GM21381 (cell line): ENCODE measurements at regions not wholly inside any gene's neighbourhood (a gene's known extent, or its start where the extent isn't known, plus 50 kb on each side); places are given as distances from the start of the nearest gene placed in this dataset.

Experiments
- ATAC-seq: cut with Tn5 transposase; IDR thresholded peaks from one replicate; pipeline ENCODE4 v1.9.1; 2021; ENCODE audit warnings: mild to moderate bottlenecking, moderate library complexity; ENCODE audit not compliant: unreplicated experiment

DNA sequence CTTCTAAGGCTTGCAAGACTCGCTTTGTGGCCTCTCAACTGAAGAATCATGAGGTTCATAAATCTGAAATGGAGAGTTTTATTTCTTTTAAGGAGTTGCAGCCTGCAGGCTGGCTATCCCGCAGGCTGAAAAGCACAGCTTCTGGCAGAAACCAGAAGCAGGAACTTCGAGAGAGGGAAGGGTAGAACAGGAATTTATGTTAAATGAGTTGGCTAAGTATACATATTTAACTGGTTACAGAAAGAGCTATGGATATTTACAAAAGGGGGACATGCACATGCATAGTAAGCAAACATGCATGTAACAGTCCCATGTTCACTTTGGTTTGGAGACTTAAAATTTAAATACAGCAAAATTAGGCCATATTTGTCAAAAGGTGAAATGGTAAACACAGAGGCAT, 787.0 kb downstream of the TFAP2A start:
- ATAC-seq = no peak

DNA sequence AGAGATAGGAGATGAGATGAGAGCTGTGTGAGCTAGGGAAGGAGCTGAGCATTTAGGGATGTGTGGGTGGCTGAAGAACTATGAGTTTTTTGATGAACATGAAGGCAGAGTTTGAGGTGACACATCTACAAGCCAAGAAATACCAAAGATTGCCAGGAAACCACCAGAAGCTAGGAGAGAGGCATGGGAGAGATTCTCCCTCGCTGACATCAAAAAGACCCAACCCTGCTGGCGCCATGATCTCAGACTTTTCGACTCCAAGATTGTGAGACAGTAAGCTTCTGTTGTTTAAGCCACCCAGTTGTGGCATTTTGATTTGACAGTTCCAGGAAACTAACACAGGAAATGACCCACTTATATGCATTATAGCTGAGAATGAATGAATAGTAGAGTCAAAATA, 790.9 kb downstream of the TFAP2A start:
- ATAC-seq = no peak

DNA sequence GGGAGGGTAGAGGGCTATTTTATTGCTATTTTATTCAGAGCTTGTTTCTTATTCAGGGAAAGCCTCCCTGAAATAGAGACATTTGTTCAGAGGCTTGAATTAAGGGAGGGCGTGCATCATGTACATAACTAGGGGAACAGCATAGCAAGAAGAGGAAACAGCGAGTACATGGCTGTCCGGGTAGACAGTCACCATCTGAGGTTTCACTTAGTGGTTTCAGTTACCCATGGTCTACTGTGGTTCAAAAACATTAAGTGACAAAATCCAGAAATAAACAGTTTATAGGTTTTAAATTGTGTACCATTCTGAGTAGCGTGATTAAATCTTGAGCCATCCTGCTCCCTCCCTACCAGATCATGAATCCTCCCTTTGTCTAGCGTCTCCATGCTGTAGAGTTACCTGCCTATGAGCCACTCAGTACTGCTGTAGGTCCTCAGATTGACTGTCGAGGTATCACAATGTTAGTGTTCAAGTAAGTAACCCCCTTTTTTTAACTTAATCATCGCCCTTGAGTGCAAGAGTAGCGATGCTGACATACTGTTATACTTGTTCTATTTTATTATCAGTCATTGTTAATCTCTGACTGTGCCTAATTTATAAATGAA, 791.5 kb downstream of the TFAP2A start:
- ATAC-seq = no peak

DNA sequence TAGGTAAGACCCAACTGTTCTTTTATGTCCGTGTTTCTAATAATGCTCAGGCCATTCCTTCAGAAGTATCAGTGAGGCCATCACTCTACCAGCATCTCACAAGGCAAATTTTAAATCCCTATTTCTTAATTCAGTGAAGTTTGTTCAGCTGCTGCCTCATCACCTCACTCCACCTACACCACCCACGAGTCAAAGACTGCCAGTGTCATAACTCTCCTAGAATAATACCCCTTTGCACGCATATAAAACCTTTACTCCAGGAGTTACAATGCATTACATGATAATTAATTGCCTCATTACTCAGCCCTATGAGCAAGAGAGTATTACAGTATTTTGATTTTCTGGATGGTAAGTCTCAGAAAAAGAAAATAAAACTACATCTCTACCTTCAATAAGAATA, 793.6 kb downstream of the TFAP2A start:
- no peak for ATAC-seq

DNA sequence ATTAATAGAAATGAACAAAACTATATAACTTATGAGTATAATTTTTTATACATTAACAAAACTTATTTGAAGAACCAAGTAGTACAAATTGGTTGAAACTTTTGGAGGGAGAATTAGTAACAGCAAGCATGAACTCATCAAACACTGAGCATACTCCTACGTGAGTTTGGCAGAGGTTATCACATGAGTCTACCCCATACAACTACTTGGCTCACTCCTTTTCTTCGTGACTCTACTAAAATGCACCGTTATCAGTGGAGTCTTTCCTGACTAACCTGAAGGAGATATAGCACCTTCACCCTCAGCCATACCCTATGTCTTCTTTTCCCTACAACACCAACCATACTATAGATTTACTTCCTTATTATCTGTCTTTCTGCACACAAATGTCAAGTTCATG, 794.2 kb downstream of the TFAP2A start:
- ATAC-seq = no peak

DNA sequence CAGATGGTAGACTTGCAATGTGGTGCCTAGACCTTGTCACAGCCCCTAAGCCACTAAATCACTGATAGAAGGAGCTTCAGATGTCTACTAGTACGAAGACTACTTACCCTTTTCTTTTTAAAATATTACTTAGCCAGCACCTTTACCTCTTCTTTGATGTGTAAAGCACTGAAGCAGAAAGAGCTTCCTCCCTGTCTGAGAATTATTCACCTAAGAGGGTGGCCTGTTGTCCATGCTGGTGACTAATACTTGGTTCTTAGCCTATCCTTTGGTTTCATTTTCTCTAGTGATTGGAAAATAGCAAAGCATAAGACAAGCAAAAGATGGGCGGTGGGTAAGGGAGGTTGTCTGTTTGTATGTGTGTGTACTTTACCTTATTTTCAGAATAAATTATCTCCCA, 794.6 kb downstream of the TFAP2A start:
- ATAC-seq = no peak

DNA sequence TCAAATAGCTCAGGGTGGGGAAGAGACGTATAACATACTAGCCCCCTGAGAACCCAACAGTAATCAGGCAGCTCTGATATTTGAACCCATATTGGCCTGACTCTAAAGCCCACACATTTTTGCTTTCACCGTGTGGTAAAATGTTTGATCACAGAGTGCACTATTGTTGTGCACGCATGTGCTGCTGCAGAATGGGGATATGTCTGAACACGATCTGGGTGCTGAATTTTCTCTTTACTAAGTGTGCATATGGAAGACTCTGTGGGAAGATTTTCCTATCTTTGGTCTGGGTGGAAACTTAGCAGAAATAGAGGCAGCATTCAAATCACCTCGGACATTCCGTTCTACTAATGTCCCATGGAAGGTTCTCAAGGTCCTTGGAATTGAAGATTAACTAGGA, 800.1 kb downstream of the TFAP2A start:
- ATAC-seq = no peak

DNA sequence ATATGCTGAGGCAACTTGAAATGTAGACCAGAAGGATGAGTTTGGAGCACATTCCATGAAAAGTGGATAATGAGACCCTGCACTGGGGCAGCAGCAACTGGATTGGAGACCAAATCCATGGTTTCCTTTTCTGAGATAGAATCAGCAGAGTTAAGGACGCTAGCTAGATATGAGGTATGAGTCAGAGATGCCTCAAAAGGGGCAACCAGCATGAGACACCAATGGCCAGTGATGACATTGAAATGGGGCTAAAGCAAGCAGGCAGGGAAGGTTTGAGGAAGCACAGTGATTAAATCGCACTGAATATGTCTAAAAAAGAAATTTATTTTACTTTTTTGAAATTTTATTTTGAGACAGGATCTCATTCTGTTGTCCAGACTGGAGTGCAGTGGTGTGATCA, 802.4 kb downstream of the TFAP2A start:
- no peak for ATAC-seq

DNA sequence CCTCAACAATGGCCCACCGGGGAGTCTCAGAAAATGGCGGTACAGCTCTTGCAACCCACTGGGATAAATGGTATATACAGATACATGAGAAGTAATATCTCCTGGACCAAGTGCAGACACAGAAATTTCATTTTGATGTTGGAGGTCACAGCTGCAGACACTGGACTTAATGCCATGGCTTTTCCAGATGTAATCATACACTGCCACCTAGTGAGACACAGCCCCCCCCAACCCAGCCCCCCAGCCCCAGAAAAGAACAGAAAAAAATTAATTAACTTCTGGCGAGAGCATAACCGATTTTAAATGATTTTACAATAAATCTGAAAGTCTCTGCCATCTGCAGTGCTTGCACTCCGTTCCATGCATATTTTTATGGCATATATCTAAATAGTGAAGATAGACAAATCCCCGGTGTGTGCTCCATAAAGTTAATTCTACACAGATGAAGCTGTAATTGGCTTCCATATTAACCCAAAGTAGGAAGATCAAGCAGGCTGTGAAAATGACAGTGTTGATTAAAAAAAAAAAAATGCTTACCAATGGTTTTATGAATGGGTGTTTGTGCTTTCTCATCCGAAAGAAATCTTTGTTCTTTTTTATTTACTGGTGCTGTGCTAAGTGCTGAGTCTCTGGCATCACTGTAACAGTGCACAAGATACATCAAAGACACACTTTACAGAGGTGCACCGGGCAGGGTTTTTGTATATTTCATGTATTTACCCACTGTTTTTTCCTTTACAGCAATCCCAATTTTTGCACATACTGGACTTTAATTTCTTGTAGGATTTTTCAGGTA, 804.1 kb downstream of the TFAP2A start:
- no peak for ATAC-seq

DNA sequence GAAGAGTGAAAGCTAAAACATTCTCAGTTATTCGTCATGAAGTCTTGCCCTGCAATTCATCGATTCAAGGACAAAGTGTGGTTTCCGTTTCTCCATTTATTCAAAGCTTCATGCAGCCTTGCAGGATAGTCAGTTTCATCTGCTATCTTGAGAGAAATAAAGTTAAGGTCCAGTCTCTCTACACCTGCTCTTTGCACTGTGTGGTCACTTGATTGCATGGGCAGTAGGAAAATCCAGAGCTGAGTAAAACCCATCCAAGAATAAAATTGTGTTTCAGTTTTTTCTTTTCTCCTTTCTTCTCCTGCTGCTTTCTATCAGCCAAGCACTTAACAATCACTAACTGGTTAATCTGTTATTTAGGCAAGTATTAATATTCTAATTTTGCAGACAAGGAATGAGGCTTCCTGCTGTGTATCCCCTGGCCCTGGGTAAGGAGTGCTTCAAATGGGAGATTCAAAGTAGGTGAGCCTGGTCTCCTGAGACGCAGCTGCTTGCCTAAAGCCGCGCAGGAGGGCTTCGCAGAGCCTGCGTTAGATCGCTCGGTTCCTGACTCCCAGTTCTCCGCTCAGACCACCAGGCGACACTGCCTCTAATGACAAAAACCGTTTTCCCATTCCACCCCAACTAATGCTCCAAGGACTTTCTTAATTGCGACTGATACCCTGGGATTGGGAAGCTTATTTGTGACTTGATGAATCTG, 808.3 kb downstream of the TFAP2A start:
- ATAC-seq = no peak

DNA sequence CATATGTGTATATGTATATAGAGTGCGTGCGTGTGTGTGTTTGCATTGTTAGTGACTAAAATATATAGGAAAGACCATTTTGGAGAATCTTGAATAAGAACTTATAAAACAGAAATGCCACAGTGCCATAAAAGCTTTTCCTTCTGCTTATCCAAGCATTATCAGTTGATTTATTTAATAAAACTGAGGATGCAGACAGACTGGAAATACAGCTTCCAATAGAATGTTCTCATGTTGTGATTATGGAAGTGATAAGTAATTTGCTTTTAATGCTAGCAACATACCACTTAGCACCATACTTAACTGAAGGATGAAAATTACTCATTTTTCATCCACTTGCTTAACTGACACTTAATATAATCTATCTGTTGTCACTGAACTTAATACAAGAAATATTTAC, 820.1 kb downstream of the TFAP2A start:
- no peak for ATAC-seq

DNA sequence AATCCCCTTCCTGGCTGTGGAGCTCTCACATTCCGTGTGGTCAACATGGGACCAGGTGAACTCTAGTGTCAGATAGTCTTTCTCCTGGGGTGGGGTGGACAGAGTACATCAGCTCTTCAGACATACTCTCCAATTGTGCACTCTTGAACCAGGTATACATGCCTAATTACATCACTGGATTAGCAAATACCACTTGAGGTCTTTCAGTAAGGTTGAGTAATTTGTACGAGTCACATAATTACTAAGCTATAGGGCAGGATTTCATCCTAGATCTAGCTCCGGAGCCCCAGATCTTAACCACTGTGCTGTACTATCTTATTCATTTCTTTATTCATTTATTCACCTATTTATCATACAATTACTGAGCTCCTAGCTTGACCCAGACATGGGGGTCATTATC, 821.3 kb downstream of the TFAP2A start:
- no peak for ATAC-seq

DNA sequence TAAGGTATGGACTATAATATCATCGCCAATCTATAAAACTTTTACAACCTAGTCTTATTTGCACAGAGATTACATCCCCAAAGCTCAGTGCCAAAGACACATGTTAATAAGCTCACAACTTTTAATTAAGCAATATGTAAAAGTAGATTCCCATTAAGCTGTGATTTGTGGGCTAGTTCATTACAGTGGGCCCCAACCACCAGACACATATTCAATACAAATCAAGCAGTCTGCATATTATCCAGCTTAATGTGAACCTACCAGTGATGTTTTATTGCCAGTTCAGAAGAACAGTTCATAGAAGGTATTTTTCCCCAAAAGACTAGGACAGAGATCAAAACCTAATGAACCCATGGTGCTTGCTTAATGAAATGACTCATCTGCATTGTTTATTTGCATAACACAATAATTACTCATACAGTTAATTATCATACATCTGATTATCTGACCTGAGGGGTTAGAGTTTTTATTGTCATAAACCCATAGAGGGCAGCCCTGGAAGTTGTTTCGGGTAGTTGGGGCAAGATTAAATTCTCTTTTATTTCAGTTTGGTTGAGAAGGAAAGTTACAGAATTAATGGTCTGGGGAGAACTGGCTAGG, 831.0 kb downstream of the TFAP2A start:
- no peak for ATAC-seq

DNA sequence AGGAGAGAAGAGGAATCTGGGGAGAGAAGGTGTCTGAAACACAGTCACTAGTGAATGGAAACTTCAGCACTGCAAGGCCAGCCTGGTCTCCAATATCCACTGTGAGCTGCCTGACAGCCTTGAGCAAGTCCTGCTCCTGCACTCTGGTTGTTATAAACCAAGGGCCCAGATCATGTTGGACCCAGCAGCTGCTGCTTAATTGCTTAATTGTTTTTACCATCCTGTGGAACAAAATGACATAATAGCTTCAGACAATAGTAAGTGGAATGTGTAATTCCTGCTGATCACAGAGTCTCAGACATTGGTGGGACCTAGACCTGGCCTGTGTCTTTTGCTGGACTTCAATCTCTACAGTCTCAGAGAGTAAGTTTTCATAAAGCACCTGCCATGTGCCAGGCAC, 833.7 kb downstream of the TFAP2A start:
- ATAC-seq = no peak

DNA sequence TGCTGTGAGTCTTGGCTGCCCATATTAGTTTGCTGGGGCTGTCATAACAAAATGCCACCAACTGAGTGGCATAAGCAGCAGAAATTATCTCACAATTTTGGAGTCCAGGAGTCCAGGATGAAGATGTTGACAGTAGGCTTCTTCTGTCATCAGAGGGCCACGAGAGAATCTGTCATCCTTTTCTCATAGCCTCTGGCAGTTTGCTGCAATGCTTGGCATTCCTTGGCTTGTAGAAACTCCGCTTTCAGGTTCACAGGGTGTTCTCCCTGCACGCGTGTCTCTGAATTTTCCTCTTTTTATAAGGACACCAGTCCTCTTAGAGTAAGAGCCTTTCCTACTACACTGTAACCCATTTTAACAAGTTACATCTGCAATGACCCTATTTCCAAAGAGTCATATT, 838.4 kb downstream of the TFAP2A start:
- ATAC-seq = no peak

DNA sequence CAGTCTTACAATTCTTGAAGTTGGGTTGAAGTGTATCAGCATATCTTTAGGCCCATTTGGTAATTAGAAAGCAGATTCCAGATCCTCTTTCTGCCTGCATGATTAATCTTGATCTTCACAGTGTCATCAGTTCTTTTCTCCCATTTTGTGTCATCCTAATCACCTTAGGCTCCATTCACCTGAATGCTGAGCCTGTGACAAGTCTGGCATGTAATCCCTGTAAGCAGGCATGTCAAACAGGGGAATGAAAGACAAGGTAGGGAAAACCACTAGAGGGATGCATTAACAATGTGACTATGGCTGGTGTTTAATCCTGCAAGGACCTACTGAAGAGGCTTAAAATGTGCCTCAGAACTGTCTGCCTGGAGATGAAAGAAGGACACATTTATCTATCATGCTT, 848.8 kb downstream of the TFAP2A start:
- ATAC-seq = no peak

DNA sequence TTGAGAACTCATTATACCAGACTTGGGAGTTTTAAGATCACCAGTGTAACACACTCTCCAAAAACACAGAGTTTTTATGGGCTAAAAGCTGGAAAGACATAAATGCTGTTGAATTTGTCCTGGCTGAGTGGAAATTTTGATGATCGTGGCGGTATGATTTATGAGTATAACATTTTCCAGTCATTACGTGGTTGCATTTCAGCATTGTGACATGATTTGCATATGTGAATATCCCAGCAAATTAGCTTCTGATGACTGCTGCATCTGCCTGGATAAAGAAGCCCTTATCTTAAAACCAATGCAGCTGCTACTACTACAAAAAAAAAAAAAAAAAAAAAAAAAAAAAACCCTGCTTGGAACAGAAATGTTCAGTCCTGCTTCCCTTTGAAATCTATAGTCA, 850.9 kb downstream of the TFAP2A start:
- no peak for ATAC-seq

DNA sequence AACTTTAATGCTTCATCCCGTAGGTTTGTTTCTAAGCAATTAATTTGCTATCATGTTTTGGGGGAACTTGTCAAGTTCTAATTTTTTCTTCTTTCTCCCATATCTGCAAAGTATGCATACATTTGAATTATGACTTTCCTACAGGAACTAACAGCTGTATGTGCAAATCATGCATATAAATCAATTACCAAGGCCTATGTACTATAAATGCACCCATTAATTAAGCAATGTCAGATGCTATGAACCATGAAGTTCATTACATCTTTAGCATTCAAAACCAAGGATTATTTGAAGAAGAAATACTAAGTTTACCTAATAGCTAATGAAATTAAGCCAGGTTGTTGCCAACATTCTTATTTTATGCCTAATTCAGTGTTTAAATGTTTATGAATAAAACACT, 851.3 kb downstream of the TFAP2A start:
- no peak for ATAC-seq

DNA sequence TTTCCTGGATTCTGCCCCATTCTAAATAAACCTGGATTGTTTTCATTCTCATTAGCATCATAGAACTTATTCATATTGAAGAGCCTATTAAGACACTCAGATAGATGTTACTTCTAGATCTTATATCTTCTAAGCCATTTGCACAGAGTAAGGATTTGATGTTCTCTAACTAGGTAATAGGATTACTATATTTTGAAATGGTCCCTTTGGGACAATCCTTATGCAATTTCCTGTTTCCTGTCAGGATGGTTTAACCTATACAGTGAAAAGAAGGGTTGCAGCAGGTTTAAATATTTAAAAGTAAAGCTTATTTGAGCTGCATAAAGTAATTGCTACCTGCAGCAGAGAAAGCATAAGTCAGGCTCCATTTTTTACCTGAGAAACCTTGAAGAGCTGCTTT, 860.1 kb downstream of the TFAP2A start:
- no peak for ATAC-seq

DNA sequence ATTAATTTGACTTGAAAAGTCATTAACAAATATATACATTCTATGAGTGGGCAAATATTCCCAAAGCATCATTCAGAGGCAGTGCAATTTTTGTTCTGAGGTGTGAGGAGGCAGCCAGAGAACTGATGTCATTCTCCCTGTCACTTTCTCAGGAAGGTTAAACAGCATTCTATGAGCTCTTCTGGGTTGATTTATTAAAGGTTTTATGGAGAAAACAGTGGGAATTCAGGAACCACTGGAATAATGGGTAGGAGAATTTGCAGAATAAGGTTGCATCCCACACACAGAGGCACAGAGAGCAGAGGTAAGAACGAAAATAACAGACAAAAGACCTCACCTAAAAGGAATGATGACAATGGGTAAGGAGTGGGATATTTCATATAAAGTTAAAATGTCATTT, 860.6 kb downstream of the TFAP2A start:
- no peak for ATAC-seq

DNA sequence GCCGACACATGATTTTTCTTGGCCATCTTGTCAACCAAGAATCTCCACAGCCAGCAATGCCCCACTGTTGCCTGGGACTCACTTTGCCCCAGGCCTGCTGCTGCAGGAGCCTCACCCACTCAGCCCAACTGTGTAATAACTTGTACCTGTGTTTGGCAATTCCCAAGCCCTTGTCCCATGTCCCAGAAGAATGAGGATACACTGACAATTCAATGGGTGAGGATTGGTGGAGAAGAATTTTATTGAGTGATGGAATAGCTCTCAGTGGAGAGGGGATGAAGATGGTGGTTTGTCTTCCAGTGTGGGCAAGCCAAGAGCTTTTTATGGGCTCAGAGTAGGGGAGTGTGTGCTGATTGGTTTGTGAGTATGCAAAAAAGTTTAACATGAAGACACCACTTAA, 861.9 kb downstream of the TFAP2A start:
- ATAC-seq = no peak

DNA sequence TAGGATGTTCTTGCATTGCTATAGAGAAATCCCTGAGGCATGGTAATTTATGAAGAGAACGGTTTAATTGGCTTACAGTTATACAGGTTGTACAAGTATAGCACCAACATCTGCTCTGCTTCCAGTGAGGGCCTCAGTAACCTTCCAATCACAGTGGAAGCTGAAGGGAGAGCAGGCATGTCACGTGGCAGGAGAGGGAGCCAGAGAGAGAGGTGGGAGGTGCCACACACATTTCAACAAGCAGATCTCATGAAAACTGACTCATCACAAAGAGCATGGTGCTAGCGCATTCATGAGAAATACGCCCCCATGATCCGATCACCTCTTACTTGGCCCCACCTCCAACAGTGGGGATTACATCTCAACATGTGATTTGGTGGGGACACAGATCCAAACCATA, 871.2 kb downstream of the TFAP2A start:
- ATAC-seq = no peak
